ENCODE measurements at regions not wholly inside any gene's neighbourhood (a gene's known extent, or its start where the extent isn't known, plus 50 kb on each side); places are given as distances from the start of the nearest gene placed in this dataset.

GRCh38 chr4:126012691-126013290, 698.0 kb downstream of the FAT4 start:
- TF ChIP-seq CTCF (IDR thresholded peaks at IDR 0.05) (no peak), POLR2AphosphoS5 (IDR thresholded peaks at IDR 0.05) (no peak), POLR2A (IDR thresholded peaks at IDR 0.05) (no peak), EP300 (IDR thresholded peaks at IDR 0.05) (no peak)

Data from suprapubic skin (tissue), 4 donors.